Adipocyte (in vitro differentiated cells): ENCODE measurements at regions not wholly inside any gene's neighbourhood (a gene's known extent, or its start where the extent isn't known, plus 50 kb on each side); places are given as distances from the start of the nearest gene placed in this dataset.
A peak's percentile ranks its signal among the peaks of the same experiment; 100 is the strongest.

Experiments
- DNase-seq: peaks from one replicate; pipeline ENCODE4 v3.0.0-alpha.2; 2015; ENCODE audit warnings: low read depth
- H3K27me3 ChIP-seq: replicated peaks from 2 replicates; pipeline ENCODE4 v1.7.0; 2013; ENCODE audit warnings: mild to moderate bottlenecking, low read length, moderate library complexity; ENCODE audit not compliant: control insufficient read depth, insufficient read depth
- H3K36me3 ChIP-seq: 2 replicates; pipeline ENCODE4 v1.7.0; 2013; ENCODE audit warnings: low read length, mild to moderate bottlenecking, moderate library complexity; ENCODE audit not compliant: control insufficient read depth, insufficient read depth, severe bottlenecking
- H3K4me1 ChIP-seq: 2 replicates; pipeline ENCODE4 v1.7.0; 2013; ENCODE audit warnings: mild to moderate bottlenecking, low read length, moderate library complexity; ENCODE audit not compliant: control insufficient read depth, insufficient read depth
- H3K4me3 ChIP-seq: 2 replicates; pipeline ENCODE4 v1.7.0; 2013; ENCODE audit warnings: mild to moderate bottlenecking, low read length, moderate library complexity
- H3K9ac ChIP-seq: 2 replicates; pipeline ENCODE4 v1.7.0; 2013; ENCODE audit warnings: mild to moderate bottlenecking, low read length, moderate library complexity
- H3K9me3 ChIP-seq: 2 replicates; pipeline ENCODE4 v1.7.0; 2013; ENCODE audit warnings: mild to moderate bottlenecking, low read length, moderate library complexity; ENCODE audit not compliant: control insufficient read depth

- no peaks in the 10 kb centered on the region for H3K36me3 ChIP-seq
- peaks cover 3% of the 10 kb centered on the region for H3K9me3 ChIP-seq
- H3K4me1 ChIP-seq: no peaks in the 10 kb centered on the region
- DNase-seq: no peak
- no peak overlapping the region for H3K4me3 ChIP-seq
- no peak overlapping the region for H3K9ac ChIP-seq
- no peaks in the 10 kb centered on the region for H3K27me3 ChIP-seq
These were observed 233.4 kb upstream of the S100G start for GRCh38 chrX:16416588-16416987.

GRCh38 chrX:16418650-16419049 is 231.3 kb upstream of the S100G start:
- no peaks in the 10 kb centered on the region for H3K4me1 ChIP-seq
- H3K9me3 ChIP-seq: peaks cover 3% of the 10 kb centered on the region
- H3K4me3 ChIP-seq: no peak overlapping the region
- DNase-seq: peak; percentile 1
- no peaks in the 10 kb centered on the region for H3K36me3 ChIP-seq
- H3K27me3 ChIP-seq: no peaks in the 10 kb centered on the region
- no peak overlapping the region for H3K9ac ChIP-seq

DNA sequence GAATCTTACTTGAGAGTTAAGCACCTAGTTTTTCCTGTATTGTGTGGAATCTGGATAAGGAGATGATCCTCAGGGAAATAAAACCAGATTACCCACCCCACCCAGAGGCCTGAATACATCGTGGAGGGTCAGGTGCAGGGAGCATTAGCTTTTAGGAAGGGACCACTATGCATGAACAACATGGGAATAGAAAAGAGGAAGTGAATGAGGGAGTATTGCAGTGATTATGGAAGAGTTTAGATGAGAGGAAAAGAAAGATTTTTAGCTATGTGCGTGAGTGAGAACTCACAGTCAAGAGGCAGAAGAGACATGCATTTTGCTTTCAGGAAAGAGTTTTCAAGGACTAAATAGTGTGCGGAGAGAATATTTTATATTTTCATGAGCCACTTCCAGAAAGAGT is 222.3 kb upstream of the S100G start:
- H3K9ac ChIP-seq: no peak overlapping the region
- no peak for DNase-seq
- no peak overlapping the region for H3K4me3 ChIP-seq
- no peaks in the 10 kb centered on the region for H3K36me3 ChIP-seq
- no peaks in the 10 kb centered on the region for H3K4me1 ChIP-seq
- H3K9me3 ChIP-seq: no peaks in the 10 kb centered on the region
- H3K27me3 ChIP-seq: peaks cover 20% of the 10 kb centered on the region

DNA sequence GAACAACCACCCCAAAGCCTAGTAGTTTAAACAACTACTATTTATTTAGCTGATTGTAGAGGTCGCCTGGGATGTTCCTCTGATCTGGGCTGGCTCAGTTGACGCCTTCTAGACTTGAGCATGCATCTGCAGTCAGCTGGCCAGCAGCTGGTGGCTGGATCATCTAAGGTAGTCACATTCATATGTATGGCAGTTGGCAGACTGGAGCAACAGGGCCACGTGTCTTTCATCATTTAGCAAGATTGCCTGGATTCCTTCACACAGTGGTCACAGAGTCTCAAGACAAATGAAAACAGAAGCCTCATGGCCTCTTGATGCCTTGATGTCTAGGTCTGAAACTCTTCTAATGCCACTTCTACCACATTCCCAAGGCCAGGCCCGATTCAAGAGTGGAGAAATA is 220.6 kb upstream of the S100G start:
- Histone ChIP-seq H3K4me3 (no peak overlapping the region), H3K9ac (no peak overlapping the region), H3K9me3 (no peaks in the 10 kb centered on the region), H3K4me1 (no peaks in the 10 kb centered on the region), H3K27me3 (peaks cover 29% of the 10 kb centered on the region), H3K36me3 (no peaks in the 10 kb centered on the region)
- no peak for DNase-seq

- H3K4me1 ChIP-seq: no peaks in the 10 kb centered on the region
- no peaks in the 10 kb centered on the region for H3K36me3 ChIP-seq
- no peaks in the 10 kb centered on the region for H3K9me3 ChIP-seq
- no peak overlapping the region for H3K9ac ChIP-seq
- H3K27me3 ChIP-seq: peaks cover 23% of the 10 kb centered on the region
- no peak overlapping the region for H3K4me3 ChIP-seq
- DNase-seq: no peak
These were observed 218.7 kb upstream of the S100G start for GRCh38 chrX:16431266-16431665.

DNA sequence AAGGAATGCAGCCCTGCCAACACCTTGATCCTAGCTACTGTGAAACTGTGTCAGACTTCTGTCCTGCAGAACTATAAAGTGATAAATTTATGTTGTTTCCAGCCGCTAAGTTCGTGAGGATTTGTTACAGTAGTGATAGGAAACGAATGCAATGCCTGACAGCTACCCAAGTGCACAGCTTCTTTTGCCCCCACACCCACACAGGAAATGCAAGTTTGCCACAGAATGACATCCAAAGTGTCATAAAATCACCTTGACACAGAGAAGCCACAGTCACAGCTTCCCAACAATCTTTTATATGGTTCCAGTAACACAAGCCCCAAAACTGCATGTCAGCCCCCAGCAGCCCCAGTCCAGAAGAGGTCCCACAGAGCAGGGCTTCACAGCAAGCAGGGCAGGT is 216.9 kb upstream of the S100G start:
- Histone ChIP-seq H3K9me3 (no peaks in the 10 kb centered on the region), H3K36me3 (no peaks in the 10 kb centered on the region)

GRCh38 chrX:16435399-16435986 is 214.5 kb upstream of the S100G start:
- Histone ChIP-seq H3K27me3 (peaks cover 12% of the 10 kb centered on the region), H3K4me3 (no peak overlapping the region), H3K9me3 (no peaks in the 10 kb centered on the region), H3K36me3 (no peaks in the 10 kb centered on the region), H3K4me1 (no peaks in the 10 kb centered on the region), H3K9ac (no peak overlapping the region)
- DNase-seq: no peak

More for the DNA sequence above, 216.9 kb upstream of the S100G start:
- H3K4me3 ChIP-seq: no peak overlapping the region
- peaks cover 18% of the 10 kb centered on the region for H3K27me3 ChIP-seq
- H3K4me1 ChIP-seq: no peaks in the 10 kb centered on the region
- no peak overlapping the region for H3K9ac ChIP-seq
- no peak for DNase-seq

- DNase-seq: peak; percentile 83
- peaks cover 9% of the 10 kb centered on the region for H3K27me3 ChIP-seq
- no peaks in the 10 kb centered on the region for H3K9me3 ChIP-seq
- no peaks in the 10 kb centered on the region for H3K4me1 ChIP-seq
- no peak overlapping the region for H3K9ac ChIP-seq
- no peak overlapping the region for H3K4me3 ChIP-seq
- H3K36me3 ChIP-seq: no peaks in the 10 kb centered on the region
These were observed 213.4 kb upstream of the S100G start for GRCh38 chrX:16436348-16437188.

DNA sequence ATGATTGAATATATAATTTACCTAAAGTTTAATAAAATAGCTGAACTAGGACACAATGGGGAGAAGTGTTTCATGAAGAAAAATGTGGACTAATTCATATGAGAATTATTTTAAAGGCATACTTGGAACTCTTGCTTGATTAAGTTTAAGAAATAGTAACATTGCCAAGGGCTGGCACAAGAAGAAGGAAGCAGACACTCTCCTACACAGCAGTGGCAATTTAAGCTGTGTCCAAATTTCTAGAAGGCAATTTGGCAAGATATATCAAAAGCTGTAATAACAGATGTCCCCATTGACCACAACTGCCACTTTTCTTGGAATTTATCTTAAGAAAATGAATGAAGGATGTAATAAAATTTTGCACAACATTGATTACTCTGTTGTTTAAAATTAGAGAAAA is 209.5 kb upstream of the S100G start:
- H3K36me3 ChIP-seq: no peaks in the 10 kb centered on the region
- H3K4me1 ChIP-seq: no peaks in the 10 kb centered on the region
- DNase-seq: no peak
- H3K9ac ChIP-seq: no peak overlapping the region
- no peak overlapping the region for H3K4me3 ChIP-seq
- no peaks in the 10 kb centered on the region for H3K9me3 ChIP-seq
- H3K27me3 ChIP-seq: no peaks in the 10 kb centered on the region

- Histone ChIP-seq H3K36me3 (no peaks in the 10 kb centered on the region), H3K4me1 (no peaks in the 10 kb centered on the region), H3K27me3 (no peaks in the 10 kb centered on the region), H3K9ac (no peak overlapping the region), H3K4me3 (no peak overlapping the region), H3K9me3 (no peaks in the 10 kb centered on the region)
- peak; percentile 19 for DNase-seq
These were observed 205.6 kb upstream of the S100G start for GRCh38 chrX:16444353-16444752.

DNA sequence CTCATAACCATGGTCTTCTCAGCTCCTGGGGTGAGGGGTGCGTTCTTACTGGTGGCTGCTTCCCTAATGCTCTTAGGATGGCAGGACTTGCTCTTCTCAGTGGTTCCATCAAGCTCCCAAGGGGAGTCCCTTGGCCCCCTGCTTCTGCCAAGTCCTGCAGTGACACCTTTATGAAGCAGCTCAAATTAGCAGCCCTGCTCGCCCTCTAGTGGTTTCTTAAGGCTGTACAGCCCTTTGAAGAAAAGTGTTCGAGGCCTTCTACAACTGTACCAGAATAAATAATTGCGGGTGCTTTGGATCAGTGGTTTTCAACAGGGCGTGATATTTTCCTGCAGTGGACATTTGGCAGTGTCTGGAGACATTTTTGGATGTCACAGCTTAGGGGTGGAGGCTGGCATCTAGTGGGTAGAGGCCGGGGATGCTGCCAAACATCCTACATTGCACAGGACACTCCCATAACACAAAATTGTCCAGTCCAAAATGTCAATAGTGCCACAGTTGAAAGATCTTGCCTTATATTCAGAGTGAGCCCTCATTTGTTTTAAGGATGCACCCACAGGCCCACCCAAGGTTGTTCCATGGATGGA is 204.7 kb upstream of the S100G start:
- H3K36me3 ChIP-seq: no peaks in the 10 kb centered on the region
- no peaks in the 10 kb centered on the region for H3K9me3 ChIP-seq
- H3K9ac ChIP-seq: no peak overlapping the region
- H3K4me3 ChIP-seq: no peak overlapping the region
- H3K4me1 ChIP-seq: no peaks in the 10 kb centered on the region
- DNase-seq: peak; percentile 66
- no peaks in the 10 kb centered on the region for H3K27me3 ChIP-seq
